ENCODE measurements at regions not wholly inside any gene's neighbourhood (a gene's known extent, or its start where the extent isn't known, plus 50 kb on each side); places are given as distances from the start of the nearest gene placed in this dataset.
A peak's percentile ranks its signal among the peaks of the same experiment; 100 is the strongest.

- no peak for DNase-seq
These were observed 90.0 kb upstream of the PRR5 start for GRCh38 chr22:44611880-44612496.

GRCh38 chr22:44610071-44610470 lies 91.9 kb upstream of the PRR5 start:
- no peak for DNase-seq

GRCh38 chr22:44609400-44609988 lies 92.5 kb upstream of the PRR5 start:
- no peak for DNase-seq

GRCh38 chr22:44608597-44609399 lies 93.2 kb upstream of the PRR5 start:
- DNase-seq, result no peak

- DNase-seq, result no peak
These were observed 95.9 kb upstream of the PRR5 start for GRCh38 chr22:44606126-44606525.

- DNase-seq, result no peak
These were observed 96.5 kb upstream of the PRR5 start for GRCh38 chr22:44605486-44605885.

GRCh38 chr22:44604991-44605390 lies 97.0 kb upstream of the PRR5 start:
- no peak for DNase-seq

GRCh38 chr22:44604455-44604854 lies 97.5 kb upstream of the PRR5 start:
- DNase-seq, result no peak

- DNase-seq, result no peak
These were observed 98.2 kb upstream of the PRR5 start for GRCh38 chr22:44603767-44604166.

- no peak for DNase-seq
These were observed 100.3 kb upstream of the PRR5 start for GRCh38 chr22:44601725-44602124.

- no peak for DNase-seq
These were observed 100.8 kb upstream of the PRR5 start for GRCh38 chr22:44601189-44601588.

- DNase-seq, result no peak
These were observed 101.7 kb upstream of the PRR5 start for GRCh38 chr22:44600207-44600785.

- DNase-seq, result no peak
These were observed 101.6 kb upstream of the RTL6 start for GRCh38 chr22:44599500-44600140.

GRCh38 chr22:44599084-44599483 lies 101.1 kb upstream of the RTL6 start:
- DNase-seq, result no peak

GRCh38 chr22:44597616-44598015 lies 99.6 kb upstream of the RTL6 start:
- peak; percentile 69 for DNase-seq

GRCh38 chr22:44596396-44597125 lies 98.5 kb upstream of the RTL6 start:
- no peak for DNase-seq

GRCh38 chr22:44595841-44596341 lies 97.9 kb upstream of the RTL6 start:
- peak; percentile 4 for DNase-seq

GRCh38 chr22:44594951-44595350 lies 96.9 kb upstream of the RTL6 start:
- no peak for DNase-seq

- DNase-seq, result no peak
These were observed 94.8 kb upstream of the RTL6 start for GRCh38 chr22:44592824-44593148.

GRCh38 chr22:44592126-44592823 lies 94.2 kb upstream of the RTL6 start:
- no peak for DNase-seq

GRCh38 chr22:44591146-44591790 lies 93.2 kb upstream of the RTL6 start:
- no peak for DNase-seq

Measured in NCI-H2227 treated with DMSO at 0.1 percent for 48 hours (cell line).